GM19328 (cell line): ENCODE measurements at regions not wholly inside any gene's neighbourhood (a gene's known extent, or its start where the extent isn't known, plus 50 kb on each side); places are given as distances from the start of the nearest gene placed in this dataset.

Source experiments
- ATAC-seq: cut with Tn5 transposase; IDR thresholded peaks from one replicate; pipeline ENCODE4 v1.9.1; 2021; ENCODE audit warnings: mild to moderate bottlenecking, moderate library complexity; ENCODE audit not compliant: unreplicated experiment

- no peak for ATAC-seq
Measured at GRCh38 chr4:13316354-13316753, 167.8 kb downstream of the RAB28 start.

- no peak for ATAC-seq
Measured at GRCh38 chr4:13313856-13314255, 170.3 kb downstream of the RAB28 start.

GRCh38 chr4:13312264-13312663 is 171.9 kb downstream of the RAB28 start:
- ATAC-seq: no peak

GRCh38 chr4:13309751-13310150 is 174.4 kb downstream of the RAB28 start:
- ATAC-seq: no peak

GRCh38 chr4:13306356-13306755 is 177.8 kb downstream of the RAB28 start:
- no peak for ATAC-seq

GRCh38 chr4:13302876-13303275 is 181.3 kb downstream of the RAB28 start:
- ATAC-seq: no peak

GRCh38 chr4:13299343-13299742 is 184.8 kb downstream of the RAB28 start:
- ATAC-seq: no peak

- ATAC-seq: no peak
Measured at GRCh38 chr4:13298655-13299054, 185.5 kb downstream of the RAB28 start.

GRCh38 chr4:13296986-13297385 is 187.2 kb downstream of the RAB28 start:
- ATAC-seq: no peak

GRCh38 chr4:13294961-13295605 is 189.1 kb downstream of the RAB28 start:
- ATAC-seq: no peak

- no peak for ATAC-seq
Measured at GRCh38 chr4:13292372-13292771, 191.8 kb downstream of the RAB28 start.

GRCh38 chr4:13289391-13289790 is 194.7 kb downstream of the RAB28 start:
- no peak for ATAC-seq

- ATAC-seq: no peak
Measured at GRCh38 chr4:13285336-13285735, 198.8 kb downstream of the RAB28 start.

- no peak for ATAC-seq
Measured at GRCh38 chr4:13284932-13285331, 199.2 kb downstream of the RAB28 start.

GRCh38 chr4:13276357-13276756 is 207.8 kb downstream of the RAB28 start:
- ATAC-seq: no peak

GRCh38 chr4:13268703-13269102 is 215.4 kb downstream of the RAB28 start:
- ATAC-seq: no peak

- ATAC-seq: no peak
Measured at GRCh38 chr4:13268165-13268564, 216.0 kb downstream of the RAB28 start.

GRCh38 chr4:13267091-13267490 is 217.0 kb downstream of the RAB28 start:
- no peak for ATAC-seq

- ATAC-seq: no peak
Measured at GRCh38 chr4:13266687-13267086, 217.5 kb downstream of the RAB28 start.

GRCh38 chr4:13263967-13264525 is 220.1 kb downstream of the RAB28 start:
- no peak for ATAC-seq

GRCh38 chr4:13262816-13263215 is 221.3 kb downstream of the RAB28 start:
- ATAC-seq: no peak

- no peak for ATAC-seq
Measured at GRCh38 chr4:13261486-13262257, 222.5 kb downstream of the RAB28 start.
